Nephron (organoid): ENCODE measurements at regions not wholly inside any gene's neighbourhood (a gene's known extent, or its start where the extent isn't known, plus 50 kb on each side); places are given as distances from the start of the nearest gene placed in this dataset.

ENCODE experiments used
- H3K27ac Mint-ChIP-seq, 3 experiments: 2 replicates each; pipeline ENCODE4 v1.8.0; 2020; ENCODE audit warnings: mixed read lengths in 3 of 3, mild to moderate bottlenecking in 2 of 3, moderate library complexity in 1 of 3
- H3K27me3 Mint-ChIP-seq: 2 replicates; pipeline ENCODE4 v1.8.0; 2021; ENCODE audit warnings: low read depth, mild to moderate bottlenecking, moderate library complexity, mixed read lengths
- H3K36me3 Mint-ChIP-seq: 2 replicates; pipeline ENCODE4 v1.8.0; 2020; ENCODE audit warnings: low read depth, mixed read lengths
- H3K4me1 Mint-ChIP-seq: 2 replicates; pipeline ENCODE4 v1.8.0; 2020; ENCODE audit warnings: mixed read lengths
- H3K4me3 Mint-ChIP-seq, 3 experiments: 2 replicates each; pipeline ENCODE4 v1.8.0; 2020; ENCODE audit warnings: mild to moderate bottlenecking in 3 of 3, mixed read lengths in 3 of 3, moderate library complexity in 2 of 3
- H3K9me3 Mint-ChIP-seq: 2 replicates; pipeline ENCODE4 v1.8.0; 2020; ENCODE audit warnings: mixed read lengths
- CTCF ChIP-seq, 3 experiments: fragments of 200-600 bp; sonication (generic); IDR thresholded peaks; one replicate each; pipeline ENCODE4 v1.5.0; 2021; ENCODE audit warnings: antibody characterized with exemption in 3 of 3; ENCODE audit not compliant: unreplicated experiment in 3 of 3

GRCh38 chr15:70533931-70534742 lies 229.2 kb downstream of the UACA start:
- peak overlapping the region in 1 of 3 experiments; percentile 47 for H3K27ac Mint-ChIP-seq
- peaks cover 11% of the 10 kb centered on the region for H3K4me1 Mint-ChIP-seq
- H3K36me3 Mint-ChIP-seq, result no peaks in the 10 kb centered on the region
- no peak overlapping the region for H3K4me3 Mint-ChIP-seq
- no peaks in the 10 kb centered on the region for H3K9me3 Mint-ChIP-seq
- no peak for TF ChIP-seq CTCF (IDR thresholded peaks at IDR 0.05; ENCODE audit: unreplicated experiment in 3 of 3)
- H3K27me3 Mint-ChIP-seq, result peaks cover 42% of the 10 kb centered on the region

- H3K4me3 Mint-ChIP-seq, result no peak overlapping the region
- H3K9me3 Mint-ChIP-seq, result no peaks in the 10 kb centered on the region
- no peaks in the 10 kb centered on the region for H3K36me3 Mint-ChIP-seq
- H3K27ac Mint-ChIP-seq, result no peak overlapping the region
- H3K4me1 Mint-ChIP-seq, result peaks cover 11% of the 10 kb centered on the region
- peaks cover 44% of the 10 kb centered on the region for H3K27me3 Mint-ChIP-seq
- TF ChIP-seq CTCF (IDR thresholded peaks at IDR 0.05; ENCODE audit: unreplicated experiment in 3 of 3), result no peak
These were observed 230.7 kb downstream of the UACA start for GRCh38 chr15:70532531-70533186.

GRCh38 chr15:70531576-70531975 lies 231.8 kb downstream of the UACA start:
- no peaks in the 10 kb centered on the region for H3K36me3 Mint-ChIP-seq
- no peak overlapping the region for H3K4me3 Mint-ChIP-seq
- peaks cover 15% of the 10 kb centered on the region for H3K4me1 Mint-ChIP-seq
- no peak overlapping the region for H3K27ac Mint-ChIP-seq
- no peak for TF ChIP-seq CTCF (IDR thresholded peaks at IDR 0.05; ENCODE audit: unreplicated experiment in 3 of 3)
- no peaks in the 10 kb centered on the region for H3K9me3 Mint-ChIP-seq
- H3K27me3 Mint-ChIP-seq, result peaks cover 39% of the 10 kb centered on the region

- Mint-ChIP-seq H3K4me3 (no peak overlapping the region), H3K27me3 (peaks cover 36% of the 10 kb centered on the region), H3K27ac (no peak overlapping the region), H3K9me3 (no peaks in the 10 kb centered on the region), H3K36me3 (no peaks in the 10 kb centered on the region), H3K4me1 (peaks cover 16% of the 10 kb centered on the region)
- TF ChIP-seq CTCF (IDR thresholded peaks at IDR 0.05; ENCODE audit: unreplicated experiment in 3 of 3), result no peak
These were observed 232.5 kb downstream of the UACA start for GRCh38 chr15:70530906-70531305.

- Mint-ChIP-seq H3K36me3 (no peaks in the 10 kb centered on the region), H3K27ac (no peak overlapping the region), H3K9me3 (no peaks in the 10 kb centered on the region), H3K4me1 (peaks cover 12% of the 10 kb centered on the region), H3K27me3 (peaks cover 32% of the 10 kb centered on the region), H3K4me3 (no peak overlapping the region)
- no peak for TF ChIP-seq CTCF (IDR thresholded peaks at IDR 0.05; ENCODE audit: unreplicated experiment in 3 of 3)
These were observed 232.9 kb downstream of the UACA start for GRCh38 chr15:70530503-70530902.
